ENCODE measurements at regions not wholly inside any gene's neighbourhood (a gene's known extent, or its start where the extent isn't known, plus 50 kb on each side); places are given as distances from the start of the nearest gene placed in this dataset.

DNA sequence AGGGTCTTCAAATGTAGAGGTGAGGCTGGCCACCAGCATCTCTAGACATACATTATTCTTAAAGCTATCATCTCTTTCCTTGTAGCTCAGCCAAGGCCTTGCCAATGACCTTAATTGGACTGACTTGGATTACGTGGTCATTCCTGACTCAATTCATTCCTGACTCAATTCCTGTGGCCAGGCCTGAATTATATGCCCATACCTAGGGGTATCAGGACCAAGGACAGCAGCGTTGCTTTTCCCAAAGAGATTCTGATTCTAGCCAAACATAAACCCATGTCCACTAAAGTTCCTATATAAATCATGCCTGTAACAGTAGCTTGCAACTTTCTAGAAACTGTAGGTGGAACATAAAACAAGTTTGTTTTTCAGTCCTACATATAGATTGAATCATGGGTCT lies 231.7 kb downstream of the ARL6IP6 start:
- TF ChIP-seq, protein P1, sequence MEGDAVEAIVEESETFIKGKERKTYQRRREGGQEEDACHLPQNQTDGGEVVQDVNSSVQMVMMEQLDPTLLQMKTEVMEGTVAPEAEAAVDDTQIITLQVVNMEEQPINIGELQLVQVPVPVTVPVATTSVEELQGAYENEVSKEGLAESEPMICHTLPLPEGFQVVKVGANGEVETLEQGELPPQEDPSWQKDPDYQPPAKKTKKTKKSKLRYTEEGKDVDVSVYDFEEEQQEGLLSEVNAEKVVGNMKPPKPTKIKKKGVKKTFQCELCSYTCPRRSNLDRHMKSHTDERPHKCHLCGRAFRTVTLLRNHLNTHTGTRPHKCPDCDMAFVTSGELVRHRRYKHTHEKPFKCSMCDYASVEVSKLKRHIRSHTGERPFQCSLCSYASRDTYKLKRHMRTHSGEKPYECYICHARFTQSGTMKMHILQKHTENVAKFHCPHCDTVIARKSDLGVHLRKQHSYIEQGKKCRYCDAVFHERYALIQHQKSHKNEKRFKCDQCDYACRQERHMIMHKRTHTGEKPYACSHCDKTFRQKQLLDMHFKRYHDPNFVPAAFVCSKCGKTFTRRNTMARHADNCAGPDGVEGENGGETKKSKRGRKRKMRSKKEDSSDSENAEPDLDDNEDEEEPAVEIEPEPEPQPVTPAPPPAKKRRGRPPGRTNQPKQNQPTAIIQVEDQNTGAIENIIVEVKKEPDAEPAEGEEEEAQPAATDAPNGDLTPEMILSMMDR (IDR thresholded peaks at IDR 0.05), result no peak
- no peak for TF ChIP-seq POLR2AphosphoS5 (IDR thresholded peaks at IDR 0.05)
